ENCODE measurements at regions not wholly inside any gene's neighbourhood (a gene's known extent, or its start where the extent isn't known, plus 50 kb on each side); places are given as distances from the start of the nearest gene placed in this dataset.
"Not testable (repeated sequence)": the region's sequence is repeated elsewhere in the genome, so short reads cannot be mapped to it uniquely, and the experiment has no call there.

- no peak for DNase-seq (ENCODE audit: low spot score)
Observed at GRCh38 chr4:116122124-116122523, 963.3 kb downstream of the TRAM1L1 start.

GRCh38 chr4:116118221-116118620, 967.2 kb downstream of the TRAM1L1 start:
- DNase-seq (ENCODE audit: low spot score), result no peak

GRCh38 chr4:116112861-116113260, 972.5 kb downstream of the TRAM1L1 start:
- DNase-seq (ENCODE audit: low spot score), result not testable (repeated sequence)

GRCh38 chr4:116110713-116111112, 974.7 kb downstream of the TRAM1L1 start:
- no peak for DNase-seq (ENCODE audit: low spot score)

GRCh38 chr4:116108606-116109005, 976.8 kb downstream of the TRAM1L1 start:
- no peak for DNase-seq (ENCODE audit: low spot score)

- DNase-seq (ENCODE audit: low spot score), result no peak
Observed at GRCh38 chr4:116101321-116101720, 984.1 kb downstream of the TRAM1L1 start.

GRCh38 chr4:116099596-116099995, 985.8 kb downstream of the TRAM1L1 start:
- no peak for DNase-seq (ENCODE audit: low spot score)

GRCh38 chr4:116097353-116097752, 983.9 kb upstream of the NDST4 start:
- not testable (repeated sequence) for DNase-seq (ENCODE audit: low spot score)

GRCh38 chr4:116092961-116093360, 979.5 kb upstream of the NDST4 start:
- DNase-seq (ENCODE audit: low spot score), result no peak

- no peak for DNase-seq (ENCODE audit: low spot score)
Observed at GRCh38 chr4:116088771-116089170, 975.4 kb upstream of the NDST4 start.

- no peak for DNase-seq (ENCODE audit: low spot score)
Observed at GRCh38 chr4:116082808-116083366, 969.5 kb upstream of the NDST4 start.

- DNase-seq (ENCODE audit: low spot score), result no peak
Observed at GRCh38 chr4:116073051-116073450, 959.6 kb upstream of the NDST4 start.

- no peak for DNase-seq (ENCODE audit: low spot score)
Observed at GRCh38 chr4:116070283-116070682, 956.9 kb upstream of the NDST4 start.

GRCh38 chr4:116066711-116067245, 953.4 kb upstream of the NDST4 start:
- no peak for DNase-seq (ENCODE audit: low spot score)

- no peak for DNase-seq (ENCODE audit: low spot score)
Observed at GRCh38 chr4:116064331-116064730, 950.9 kb upstream of the NDST4 start.

GRCh38 chr4:116059361-116059760, 945.9 kb upstream of the NDST4 start:
- no peak for DNase-seq (ENCODE audit: low spot score)

GRCh38 chr4:116058129-116058528, 944.7 kb upstream of the NDST4 start:
- no peak for DNase-seq (ENCODE audit: low spot score)

- DNase-seq (ENCODE audit: low spot score), result no peak
Observed at GRCh38 chr4:116055857-116056827, 942.7 kb upstream of the NDST4 start.

GRCh38 chr4:116027311-116027710, 913.9 kb upstream of the NDST4 start:
- DNase-seq (ENCODE audit: low spot score), result no peak

GRCh38 chr4:116024954-116025708, 911.7 kb upstream of the NDST4 start:
- no peak for DNase-seq (ENCODE audit: low spot score)

- no peak for DNase-seq (ENCODE audit: low spot score)
Observed at GRCh38 chr4:116023049-116023448, 909.6 kb upstream of the NDST4 start.

GRCh38 chr4:116020141-116020722, 906.8 kb upstream of the NDST4 start:
- DNase-seq (ENCODE audit: low spot score), result no peak

All from HuH-7 (cell line).